Fibroblast of lung (primary cell): ENCODE measurements at regions not wholly inside any gene's neighbourhood (a gene's known extent, or its start where the extent isn't known, plus 50 kb on each side); places are given as distances from the start of the nearest gene placed in this dataset.

Source experiments
- DNase-seq, 2 donors: peaks; one replicate each; pipeline versions ENCODE4 v3.0.0 to v3.0.0-alpha.2; 2010; ENCODE audit warnings: low read depth in 2 of 2
- H2AFZ ChIP-seq: 2 replicates; pipeline ENCODE4 v1.5.1; 2012; ENCODE audit warnings: low read length, control low read depth, inconsistent platforms
- H3K27ac ChIP-seq: 2 replicates; pipeline ENCODE4 v1.5.1; 2011; ENCODE audit warnings: low read length, control low read depth; ENCODE audit not compliant: insufficient read depth
- H3K27me3 ChIP-seq: 2 replicates; pipeline ENCODE4 v1.5.1; 2011; ENCODE audit warnings: mild to moderate bottlenecking, low read length; ENCODE audit not compliant: control insufficient read depth, insufficient read depth
- H3K36me3 ChIP-seq: 2 replicates; pipeline ENCODE4 v1.5.1; 2011; ENCODE audit warnings: low read length; ENCODE audit not compliant: control insufficient read depth, insufficient read depth
- H3K4me1 ChIP-seq: 2 replicates; pipeline ENCODE4 v1.5.1; 2011; ENCODE audit warnings: low read length; ENCODE audit not compliant: control insufficient read depth, insufficient read depth; ENCODE audit errors: extremely low read depth
- H3K4me2 ChIP-seq: 2 replicates; pipeline ENCODE4 v1.5.1; 2011; ENCODE audit warnings: low read length, control low read depth; ENCODE audit not compliant: insufficient read depth; ENCODE audit errors: extremely low read depth
- H3K4me3 ChIP-seq, 4 experiments: fragments of 200-600 bp in 1 of 4; sonication (generic) in 1 of 4; replicated peaks in 1 of 4; 2 replicates each; pipeline ENCODE4 v1.5.1; 2011 to 2016; ENCODE audit warnings: low read length in 4 of 4, low read depth in 3 of 4, mild to moderate bottlenecking in 3 of 4, control low read depth in 2 of 4, inconsistent platforms in 1 of 4, mixed read lengths in 1 of 4; ENCODE audit not compliant: insufficient read depth in 1 of 4; ENCODE audit errors: control extremely low read depth in 1 of 4
- H3K79me2 ChIP-seq: 2 replicates; pipeline ENCODE4 v1.5.1; 2012; ENCODE audit warnings: mild to moderate bottlenecking, low read length, inconsistent platforms; ENCODE audit not compliant: control insufficient read depth, insufficient read depth
- H3K9ac ChIP-seq: 2 replicates; pipeline ENCODE4 v1.5.1; 2011; ENCODE audit warnings: mild to moderate bottlenecking, low read length, control low read depth; ENCODE audit not compliant: insufficient read depth
- H3K9me3 ChIP-seq: 2 replicates; pipeline ENCODE4 v1.5.1; 2012; ENCODE audit warnings: low read depth, low read length; ENCODE audit not compliant: control insufficient read depth, insufficient read depth
- H4K20me1 ChIP-seq: 2 replicates; pipeline ENCODE4 v1.5.1; 2011; ENCODE audit warnings: low read length; ENCODE audit not compliant: control insufficient read depth, insufficient read depth; ENCODE audit errors: extremely low read depth
- EZH2 ChIP-seq: IDR thresholded peaks from 2 replicates; pipeline ENCODE4 v1.5.1; 2012; ENCODE audit warnings: low read length, control low read depth, mild to moderate bottlenecking; ENCODE audit errors: missing control alignments
- TF ChIP-seq, protein P1 (sequence below), 2 donors: IDR thresholded peaks in 1 of 2; conservative IDR thresholded peaks in 1 of 2; 1 replicate in 1 of 2; 2 replicates in 1 of 2; pipeline ENCODE4 v1.5.1; 2011 to 2012; ENCODE audit warnings: low read length in 2 of 2, control low read depth in 1 of 2, inconsistent platforms in 1 of 2, low read depth in 1 of 2, mild to moderate bottlenecking in 1 of 2

DNA sequence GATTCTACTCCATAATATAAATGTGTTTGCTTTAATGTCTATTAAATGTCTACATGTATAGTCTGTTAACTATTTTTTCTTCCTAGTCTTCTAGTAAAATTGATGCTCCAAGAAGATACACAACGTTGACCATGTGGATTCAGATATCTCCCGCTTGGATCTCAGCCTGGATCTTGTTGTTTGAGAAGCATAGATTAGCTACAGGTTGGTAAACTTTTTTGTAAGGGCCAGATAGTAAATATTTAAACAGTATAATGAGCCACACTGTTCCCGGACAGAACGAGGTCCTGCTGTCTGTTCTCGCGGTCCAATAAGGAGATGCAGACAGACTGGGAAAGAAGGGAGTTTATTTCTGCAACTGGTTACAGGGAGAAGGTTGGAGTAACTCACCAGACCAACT, 86.2 kb upstream of the IL12B start:
- Histone ChIP-seq H2AFZ (no peak overlapping the region), H3K27me3 (no peaks in the 10 kb centered on the region), H3K36me3 (no peaks in the 10 kb centered on the region), H3K4me1 (no peaks in the 10 kb centered on the region), H3K27ac (no peak overlapping the region), H3K9me3 (no peaks in the 10 kb centered on the region), H3K9ac (no peak overlapping the region), H3K79me2 (no peaks in the 10 kb centered on the region), H4K20me1 (no peaks in the 10 kb centered on the region), H3K4me3 (no peak overlapping the region), H3K4me2 (no peak overlapping the region)
- no peak for TF ChIP-seq EZH2
- TF ChIP-seq, protein P1, sequence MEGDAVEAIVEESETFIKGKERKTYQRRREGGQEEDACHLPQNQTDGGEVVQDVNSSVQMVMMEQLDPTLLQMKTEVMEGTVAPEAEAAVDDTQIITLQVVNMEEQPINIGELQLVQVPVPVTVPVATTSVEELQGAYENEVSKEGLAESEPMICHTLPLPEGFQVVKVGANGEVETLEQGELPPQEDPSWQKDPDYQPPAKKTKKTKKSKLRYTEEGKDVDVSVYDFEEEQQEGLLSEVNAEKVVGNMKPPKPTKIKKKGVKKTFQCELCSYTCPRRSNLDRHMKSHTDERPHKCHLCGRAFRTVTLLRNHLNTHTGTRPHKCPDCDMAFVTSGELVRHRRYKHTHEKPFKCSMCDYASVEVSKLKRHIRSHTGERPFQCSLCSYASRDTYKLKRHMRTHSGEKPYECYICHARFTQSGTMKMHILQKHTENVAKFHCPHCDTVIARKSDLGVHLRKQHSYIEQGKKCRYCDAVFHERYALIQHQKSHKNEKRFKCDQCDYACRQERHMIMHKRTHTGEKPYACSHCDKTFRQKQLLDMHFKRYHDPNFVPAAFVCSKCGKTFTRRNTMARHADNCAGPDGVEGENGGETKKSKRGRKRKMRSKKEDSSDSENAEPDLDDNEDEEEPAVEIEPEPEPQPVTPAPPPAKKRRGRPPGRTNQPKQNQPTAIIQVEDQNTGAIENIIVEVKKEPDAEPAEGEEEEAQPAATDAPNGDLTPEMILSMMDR (conservative IDR thresholded peaks at IDR 0.05 in 1 of 2, IDR thresholded peaks at IDR 0.05 in 1 of 2; ENCODE audit: low read depth in 1 of 2, low read length in 2 of 2): no peak
- DNase-seq: no peak

- no peaks in the 10 kb centered on the region for H3K9me3 ChIP-seq
- H3K4me2 ChIP-seq: no peak overlapping the region
- no peak overlapping the region for H2AFZ ChIP-seq
- DNase-seq: no peak
- no peaks in the 10 kb centered on the region for H3K36me3 ChIP-seq
- H3K4me3 ChIP-seq: no peak overlapping the region
- H3K27me3 ChIP-seq: no peaks in the 10 kb centered on the region
- no peaks in the 10 kb centered on the region for H3K79me2 ChIP-seq
- no peak for TF ChIP-seq EZH2
- TF ChIP-seq, protein P1 (conservative IDR thresholded peaks at IDR 0.05 in 1 of 2, IDR thresholded peaks at IDR 0.05 in 1 of 2; ENCODE audit: low read depth in 1 of 2, low read length in 2 of 2): no peak
- H3K27ac ChIP-seq: no peak overlapping the region
- no peak overlapping the region for H3K9ac ChIP-seq
- no peaks in the 10 kb centered on the region for H4K20me1 ChIP-seq
- H3K4me1 ChIP-seq: no peaks in the 10 kb centered on the region
These were observed 86.9 kb upstream of the IL12B start for GRCh38 chr5:159417170-159417569.

- Histone ChIP-seq H3K9me3 (no peaks in the 10 kb centered on the region), H2AFZ (no peak overlapping the region), H3K4me3 (no peak overlapping the region), H3K9ac (no peak overlapping the region), H3K36me3 (no peaks in the 10 kb centered on the region), H3K27ac (no peak overlapping the region), H3K27me3 (no peaks in the 10 kb centered on the region), H3K4me2 (no peak overlapping the region), H3K79me2 (no peaks in the 10 kb centered on the region), H3K4me1 (no peaks in the 10 kb centered on the region), H4K20me1 (no peaks in the 10 kb centered on the region)
- TF ChIP-seq, protein P1 (conservative IDR thresholded peaks at IDR 0.05 in 1 of 2, IDR thresholded peaks at IDR 0.05 in 1 of 2; ENCODE audit: low read depth in 1 of 2, low read length in 2 of 2): no peak
- TF ChIP-seq EZH2: no peak
- no peak for DNase-seq
These were observed 89.3 kb upstream of the IL12B start for GRCh38 chr5:159419576-159419975.
